GM18511 (cell line): ENCODE measurements at regions not wholly inside any gene's neighbourhood (a gene's known extent, or its start where the extent isn't known, plus 50 kb on each side); places are given as distances from the start of the nearest gene placed in this dataset.

Source experiments
- ATAC-seq: cut with Tn5 transposase; IDR thresholded peaks from one replicate; pipeline ENCODE4 v1.9.1; 2021; ENCODE audit warnings: mild to moderate bottlenecking, moderate library complexity; ENCODE audit not compliant: unreplicated experiment

GRCh38 chr3:104755791-104756190, 610.9 kb upstream of the ALCAM start:
- ATAC-seq: no peak

- ATAC-seq: no peak
Observed at GRCh38 chr3:104763007-104763406, 603.7 kb upstream of the ALCAM start.

- no peak for ATAC-seq
Observed at GRCh38 chr3:104764496-104764895, 602.2 kb upstream of the ALCAM start.

GRCh38 chr3:104768886-104769285, 597.8 kb upstream of the ALCAM start:
- ATAC-seq: no peak

- ATAC-seq: no peak
Observed at GRCh38 chr3:104779324-104779723, 587.4 kb upstream of the ALCAM start.

GRCh38 chr3:104781112-104781511, 585.6 kb upstream of the ALCAM start:
- no peak for ATAC-seq

- ATAC-seq: no peak
Observed at GRCh38 chr3:104785947-104786346, 580.8 kb upstream of the ALCAM start.

- no peak for ATAC-seq
Observed at GRCh38 chr3:104787306-104787705, 579.4 kb upstream of the ALCAM start.

- no peak for ATAC-seq
Observed at GRCh38 chr3:104788807-104789206, 577.9 kb upstream of the ALCAM start.

GRCh38 chr3:104791331-104791730, 575.4 kb upstream of the ALCAM start:
- no peak for ATAC-seq

- no peak for ATAC-seq
Observed at GRCh38 chr3:104796556-104796955, 570.2 kb upstream of the ALCAM start.

- ATAC-seq: no peak
Observed at GRCh38 chr3:104805042-104805441, 561.7 kb upstream of the ALCAM start.

GRCh38 chr3:104805508-104805907, 561.2 kb upstream of the ALCAM start:
- ATAC-seq: no peak

GRCh38 chr3:104810896-104811295, 555.8 kb upstream of the ALCAM start:
- no peak for ATAC-seq

- ATAC-seq: no peak
Observed at GRCh38 chr3:104816008-104816407, 550.7 kb upstream of the ALCAM start.

GRCh38 chr3:104816716-104817115, 550.0 kb upstream of the ALCAM start:
- no peak for ATAC-seq

GRCh38 chr3:104819333-104819732, 547.4 kb upstream of the ALCAM start:
- no peak for ATAC-seq

- no peak for ATAC-seq
Observed at GRCh38 chr3:104820959-104821358, 545.8 kb upstream of the ALCAM start.

- no peak for ATAC-seq
Observed at GRCh38 chr3:104825116-104825515, 541.6 kb upstream of the ALCAM start.

GRCh38 chr3:104831071-104831470, 535.6 kb upstream of the ALCAM start:
- no peak for ATAC-seq

- ATAC-seq: no peak
Observed at GRCh38 chr3:104832530-104832929, 534.2 kb upstream of the ALCAM start.

- ATAC-seq: no peak
Observed at GRCh38 chr3:104835376-104835775, 531.3 kb upstream of the ALCAM start.

- ATAC-seq: no peak
Observed at GRCh38 chr3:104846270-104846669, 520.4 kb upstream of the ALCAM start.

GRCh38 chr3:104849070-104849469, 517.6 kb upstream of the ALCAM start:
- no peak for ATAC-seq
